AG04449 (cell line): ENCODE measurements at regions not wholly inside any gene's neighbourhood (a gene's known extent, or its start where the extent isn't known, plus 50 kb on each side); places are given as distances from the start of the nearest gene placed in this dataset.
A peak's percentile ranks its signal among the peaks of the same experiment; 100 is the strongest.

ENCODE experiments used
- CTCF ChIA-PET: fragments of 350-600 bp; formaldehyde crosslinking; extraction: SDS; loops from one replicate; lab custom pipeline; 2021; ENCODE audit warnings: antibody characterized with exemption; lab: Yijun Ruan, JAX
- POLR2A ChIA-PET: fragments of 400-600, 350-600 bp; formaldehyde crosslinking; extraction: SDS; loops from one replicate; lab custom pipeline; 2020; ENCODE audit warnings: antibody characterized with exemption, inconsistent platforms; lab: Yijun Ruan, JAX
- DNase-seq: peaks from one replicate; pipeline ENCODE4 v3.0.0-alpha.2; 2010; ENCODE audit warnings: low read depth, low spot score
- H3K4me3 ChIP-seq: 2 replicates; pipeline ENCODE4 v1.5.1; 2011; ENCODE audit warnings: low read depth, mild to moderate bottlenecking, control low read depth, low read length
- TF ChIP-seq, protein P1 (sequence below): IDR thresholded peaks from one replicate; pipeline ENCODE4 v1.5.1; 2011; ENCODE audit warnings: mild to moderate bottlenecking, moderate library complexity, low read length, control low read depth, inconsistent platforms; ENCODE audit not compliant: insufficient read depth; ENCODE audit errors: missing control alignments

DNA sequence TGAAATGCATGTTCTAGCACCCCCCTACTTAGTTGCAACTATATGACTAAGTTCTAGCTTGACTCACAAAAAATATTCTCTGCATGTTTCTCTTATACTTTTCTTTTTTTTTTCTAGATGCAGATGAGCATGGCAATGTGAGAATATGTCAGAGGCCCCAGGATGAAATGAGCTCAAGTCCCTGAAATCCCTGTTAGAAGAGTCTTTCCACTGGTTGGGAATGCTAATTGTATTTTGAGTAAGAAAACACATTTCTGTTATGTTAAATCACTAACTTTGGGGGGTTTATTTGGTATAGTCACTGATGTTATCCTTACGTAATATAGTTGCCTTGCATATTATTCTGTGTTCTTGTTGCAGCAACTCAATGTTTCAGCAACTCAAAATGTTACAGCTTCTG, 306.1 kb upstream of the CCDC179 start:
- H3K4me3 ChIP-seq = no peak overlapping the region
- ChIA-PET POLR2A (no interaction called here), CTCF (no interaction called here)
- no peak for DNase-seq
- TF ChIP-seq, protein P1, sequence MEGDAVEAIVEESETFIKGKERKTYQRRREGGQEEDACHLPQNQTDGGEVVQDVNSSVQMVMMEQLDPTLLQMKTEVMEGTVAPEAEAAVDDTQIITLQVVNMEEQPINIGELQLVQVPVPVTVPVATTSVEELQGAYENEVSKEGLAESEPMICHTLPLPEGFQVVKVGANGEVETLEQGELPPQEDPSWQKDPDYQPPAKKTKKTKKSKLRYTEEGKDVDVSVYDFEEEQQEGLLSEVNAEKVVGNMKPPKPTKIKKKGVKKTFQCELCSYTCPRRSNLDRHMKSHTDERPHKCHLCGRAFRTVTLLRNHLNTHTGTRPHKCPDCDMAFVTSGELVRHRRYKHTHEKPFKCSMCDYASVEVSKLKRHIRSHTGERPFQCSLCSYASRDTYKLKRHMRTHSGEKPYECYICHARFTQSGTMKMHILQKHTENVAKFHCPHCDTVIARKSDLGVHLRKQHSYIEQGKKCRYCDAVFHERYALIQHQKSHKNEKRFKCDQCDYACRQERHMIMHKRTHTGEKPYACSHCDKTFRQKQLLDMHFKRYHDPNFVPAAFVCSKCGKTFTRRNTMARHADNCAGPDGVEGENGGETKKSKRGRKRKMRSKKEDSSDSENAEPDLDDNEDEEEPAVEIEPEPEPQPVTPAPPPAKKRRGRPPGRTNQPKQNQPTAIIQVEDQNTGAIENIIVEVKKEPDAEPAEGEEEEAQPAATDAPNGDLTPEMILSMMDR = no peak

- DNase-seq = no peak
- TF ChIP-seq, protein P1 = no peak
- ChIA-PET POLR2A (no interaction called here), CTCF (no interaction called here)
- H3K4me3 ChIP-seq = no peak overlapping the region
Measured at GRCh38 chr11:23179609-23180008, 319.3 kb upstream of the CCDC179 start.

DNA sequence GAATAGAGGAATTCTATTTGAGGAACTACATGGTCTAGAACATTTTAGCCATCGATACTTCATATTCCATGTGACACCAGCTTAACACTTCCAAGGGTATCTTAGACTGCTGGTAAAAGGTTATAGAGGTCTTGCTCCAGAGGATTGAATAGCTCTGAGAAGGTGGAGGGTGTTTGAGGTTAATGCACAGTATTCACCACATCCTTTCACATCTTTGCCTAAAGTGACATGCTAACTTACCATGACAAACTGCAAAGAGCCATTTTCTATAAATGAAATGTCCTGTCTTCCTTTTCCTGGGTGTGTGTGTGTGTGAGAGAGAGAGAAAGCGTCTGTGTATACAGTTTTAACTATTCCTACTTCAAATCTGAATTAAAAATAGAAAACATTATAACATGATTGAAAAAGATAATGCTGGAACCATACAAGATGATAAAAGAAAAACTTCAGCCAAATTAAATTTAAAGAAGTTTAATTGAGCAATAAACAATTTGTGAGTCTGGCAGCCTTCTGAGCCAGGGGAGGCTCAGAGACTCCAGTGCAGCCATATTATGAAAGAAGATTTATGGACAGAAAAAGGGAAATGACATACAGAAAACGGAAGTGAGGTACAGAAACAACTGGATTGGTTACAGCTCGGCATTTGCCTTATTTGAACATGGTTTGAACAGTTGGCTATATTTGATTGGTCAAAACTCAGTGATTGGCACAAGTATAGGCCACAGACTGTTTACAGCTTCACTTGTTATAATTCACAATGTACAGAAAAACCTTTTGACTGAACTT, 320.9 kb upstream of the CCDC179 start:
- TF ChIP-seq, protein P1 = no peak
- no peak for DNase-seq
- H3K4me3 ChIP-seq = no peak overlapping the region
- POLR2A ChIA-PET = no interaction called here
- CTCF ChIA-PET = no interaction called here

GRCh38 chr11:23192256-23192655, 332.0 kb upstream of the CCDC179 start:
- TF ChIP-seq, protein P1 = no peak
- POLR2A ChIA-PET = no interaction called here
- CTCF ChIA-PET = no interaction called here
- DNase-seq = peak; percentile 5
- H3K4me3 ChIP-seq = no peak overlapping the region

GRCh38 chr11:23201936-23202522, 341.8 kb upstream of the CCDC179 start:
- H3K4me3 ChIP-seq = no peak overlapping the region
- CTCF ChIA-PET = no interaction called here
- DNase-seq = no peak
- TF ChIP-seq, protein P1 = no peak
- POLR2A ChIA-PET = interaction anchor here (1.0 kb wide), 1 partner anchor 588 kb away, joined by 4 read pairs; no protein-coding TSS in a partner anchor

- POLR2A ChIA-PET = interaction anchor here (1.0 kb wide), 1 partner anchor 587 kb away, joined by 4 read pairs; no protein-coding TSS in a partner anchor
- TF ChIP-seq, protein P1 = no peak
- H3K4me3 ChIP-seq = no peak overlapping the region
- CTCF ChIA-PET = no interaction called here
- no peak for DNase-seq
Measured at GRCh38 chr11:23202611-23203010, 342.3 kb upstream of the CCDC179 start.
